HG03064 (cell line): ENCODE measurements at regions not wholly inside any gene's neighbourhood (a gene's known extent, or its start where the extent isn't known, plus 50 kb on each side); places are given as distances from the start of the nearest gene placed in this dataset.

Experiments
- ATAC-seq: cut with Tn5 transposase; IDR thresholded peaks from one replicate; pipeline ENCODE4 v1.9.1; 2021; ENCODE audit warnings: low read depth; ENCODE audit not compliant: unreplicated experiment

GRCh38 chr13:21948769-21949474, 278.0 kb downstream of the FGF9 start:
- ATAC-seq: peak; percentile 78

- no peak for ATAC-seq
Observed at GRCh38 chr13:21949818-21950429, 279.1 kb downstream of the FGF9 start.

GRCh38 chr13:21956666-21957065, 285.8 kb downstream of the FGF9 start:
- ATAC-seq: no peak

GRCh38 chr13:21957833-21958232, 287.0 kb downstream of the FGF9 start:
- ATAC-seq: no peak

GRCh38 chr13:21960108-21960507, 289.2 kb downstream of the FGF9 start:
- ATAC-seq: no peak

GRCh38 chr13:21964686-21965085, 293.8 kb downstream of the FGF9 start:
- no peak for ATAC-seq

GRCh38 chr13:21965095-21965494, 294.2 kb downstream of the FGF9 start:
- ATAC-seq: no peak

GRCh38 chr13:21966014-21966413, 295.1 kb downstream of the FGF9 start:
- peak; percentile 76 for ATAC-seq

GRCh38 chr13:21967871-21968270, 297.0 kb downstream of the FGF9 start:
- ATAC-seq: no peak

- ATAC-seq: no peak
Observed at GRCh38 chr13:21970172-21970571, 299.3 kb downstream of the FGF9 start.

- no peak for ATAC-seq
Observed at GRCh38 chr13:21970918-21971317, 300.0 kb downstream of the FGF9 start.

GRCh38 chr13:21971662-21972621, 301.1 kb downstream of the FGF9 start:
- ATAC-seq: no peak

GRCh38 chr13:21973437-21974125, 302.7 kb downstream of the FGF9 start:
- ATAC-seq: no peak

GRCh38 chr13:21974741-21975140, 303.9 kb downstream of the FGF9 start:
- ATAC-seq: no peak

GRCh38 chr13:21976159-21976558, 305.3 kb downstream of the FGF9 start:
- no peak for ATAC-seq

- ATAC-seq: no peak
Observed at GRCh38 chr13:21979161-21979806, 308.4 kb downstream of the FGF9 start.

- no peak for ATAC-seq
Observed at GRCh38 chr13:21980049-21980448, 309.2 kb downstream of the FGF9 start.

- ATAC-seq: no peak
Observed at GRCh38 chr13:21984156-21984555, 313.3 kb downstream of the FGF9 start.

- no peak for ATAC-seq
Observed at GRCh38 chr13:21986602-21987001, 315.7 kb downstream of the FGF9 start.

GRCh38 chr13:21987793-21988192, 316.9 kb downstream of the FGF9 start:
- ATAC-seq: no peak
